NCI-H2196 (cell line): ENCODE measurements at regions not wholly inside any gene's neighbourhood (a gene's known extent, or its start where the extent isn't known, plus 50 kb on each side); places are given as distances from the start of the nearest gene placed in this dataset.
"Not testable (repeated sequence)": the region's sequence is repeated elsewhere in the genome, so short reads cannot be mapped to it uniquely, and the experiment has no call there.

Experiments
- DNase-seq: peaks from one replicate; lab custom pipeline; 2025; ENCODE audit not compliant: unreplicated experiment; lab: John Stamatoyannopoulos, UW

GRCh38 chr16:26497896-26498295 lies 568.8 kb upstream of the C16orf82 start:
- no peak for DNase-seq

GRCh38 chr16:26500326-26500725 lies 566.4 kb upstream of the C16orf82 start:
- no peak for DNase-seq

- no peak for DNase-seq
Observed at GRCh38 chr16:26505496-26505895, 561.2 kb upstream of the C16orf82 start.

GRCh38 chr16:26508946-26509345 lies 557.8 kb upstream of the C16orf82 start:
- not testable (repeated sequence) for DNase-seq

GRCh38 chr16:26510924-26511323 lies 555.8 kb upstream of the C16orf82 start:
- DNase-seq, result no peak

- DNase-seq, result no peak
Observed at GRCh38 chr16:26511463-26511862, 555.3 kb upstream of the C16orf82 start.

- no peak for DNase-seq
Observed at GRCh38 chr16:26521626-26522025, 545.1 kb upstream of the C16orf82 start.

GRCh38 chr16:26524281-26524680 lies 542.4 kb upstream of the C16orf82 start:
- no peak for DNase-seq

GRCh38 chr16:26524846-26525245 lies 541.9 kb upstream of the C16orf82 start:
- DNase-seq, result no peak

GRCh38 chr16:26525856-26526255 lies 540.9 kb upstream of the C16orf82 start:
- no peak for DNase-seq

- no peak for DNase-seq
Observed at GRCh38 chr16:26526633-26527032, 540.1 kb upstream of the C16orf82 start.

- no peak for DNase-seq
Observed at GRCh38 chr16:26530584-26531289, 536.0 kb upstream of the C16orf82 start.

GRCh38 chr16:26531290-26531730 lies 535.4 kb upstream of the C16orf82 start:
- DNase-seq, result no peak

GRCh38 chr16:26532456-26532855 lies 534.3 kb upstream of the C16orf82 start:
- DNase-seq, result no peak

GRCh38 chr16:26542198-26542597 lies 524.5 kb upstream of the C16orf82 start:
- DNase-seq, result no peak

- no peak for DNase-seq
Observed at GRCh38 chr16:26546573-26546972, 520.2 kb upstream of the C16orf82 start.

GRCh38 chr16:26547681-26548080 lies 519.0 kb upstream of the C16orf82 start:
- DNase-seq, result no peak

GRCh38 chr16:26550111-26550610 lies 516.6 kb upstream of the C16orf82 start:
- DNase-seq, result no peak

- no peak for DNase-seq
Observed at GRCh38 chr16:26554030-26554429, 512.7 kb upstream of the C16orf82 start.

- no peak for DNase-seq
Observed at GRCh38 chr16:26561303-26561702, 505.4 kb upstream of the C16orf82 start.

- DNase-seq, result no peak
Observed at GRCh38 chr16:26563018-26563417, 503.7 kb upstream of the C16orf82 start.

GRCh38 chr16:26567356-26567755 lies 499.4 kb upstream of the C16orf82 start:
- no peak for DNase-seq

GRCh38 chr16:26569793-26570192 lies 496.9 kb upstream of the C16orf82 start:
- no peak for DNase-seq
